Mucosa of stomach (tissue), 1 donor: ENCODE measurements at regions not wholly inside any gene's neighbourhood (a gene's known extent, or its start where the extent isn't known, plus 50 kb on each side); places are given as distances from the start of the nearest gene placed in this dataset.

ENCODE experiments used
- H3K27me3 ChIP-seq: one replicate; pipeline ENCODE4 v1.7.0; 2013; ENCODE audit warnings: mild to moderate bottlenecking, low read length; ENCODE audit not compliant: control insufficient read depth, insufficient read depth
- H3K36me3 ChIP-seq: one replicate; pipeline ENCODE4 v1.7.0; 2013; ENCODE audit warnings: low read length; ENCODE audit not compliant: control insufficient read depth, insufficient read depth
- H3K4me1 ChIP-seq: one replicate; pipeline ENCODE4 v1.7.0; 2013; ENCODE audit warnings: mild to moderate bottlenecking, low read length; ENCODE audit not compliant: control insufficient read depth, insufficient read depth
- H3K4me3 ChIP-seq: one replicate; pipeline ENCODE4 v1.7.0; 2013; ENCODE audit warnings: low read length
- H3K9ac ChIP-seq: one replicate; pipeline ENCODE4 v1.7.0; 2013; ENCODE audit warnings: mild to moderate bottlenecking, low read length, moderate library complexity
- H3K9me3 ChIP-seq: one replicate; pipeline ENCODE4 v1.7.0; 2013; ENCODE audit warnings: mild to moderate bottlenecking, low read length, moderate library complexity; ENCODE audit not compliant: control insufficient read depth
- donor health status: Pancreatic carcinoma.

DNA sequence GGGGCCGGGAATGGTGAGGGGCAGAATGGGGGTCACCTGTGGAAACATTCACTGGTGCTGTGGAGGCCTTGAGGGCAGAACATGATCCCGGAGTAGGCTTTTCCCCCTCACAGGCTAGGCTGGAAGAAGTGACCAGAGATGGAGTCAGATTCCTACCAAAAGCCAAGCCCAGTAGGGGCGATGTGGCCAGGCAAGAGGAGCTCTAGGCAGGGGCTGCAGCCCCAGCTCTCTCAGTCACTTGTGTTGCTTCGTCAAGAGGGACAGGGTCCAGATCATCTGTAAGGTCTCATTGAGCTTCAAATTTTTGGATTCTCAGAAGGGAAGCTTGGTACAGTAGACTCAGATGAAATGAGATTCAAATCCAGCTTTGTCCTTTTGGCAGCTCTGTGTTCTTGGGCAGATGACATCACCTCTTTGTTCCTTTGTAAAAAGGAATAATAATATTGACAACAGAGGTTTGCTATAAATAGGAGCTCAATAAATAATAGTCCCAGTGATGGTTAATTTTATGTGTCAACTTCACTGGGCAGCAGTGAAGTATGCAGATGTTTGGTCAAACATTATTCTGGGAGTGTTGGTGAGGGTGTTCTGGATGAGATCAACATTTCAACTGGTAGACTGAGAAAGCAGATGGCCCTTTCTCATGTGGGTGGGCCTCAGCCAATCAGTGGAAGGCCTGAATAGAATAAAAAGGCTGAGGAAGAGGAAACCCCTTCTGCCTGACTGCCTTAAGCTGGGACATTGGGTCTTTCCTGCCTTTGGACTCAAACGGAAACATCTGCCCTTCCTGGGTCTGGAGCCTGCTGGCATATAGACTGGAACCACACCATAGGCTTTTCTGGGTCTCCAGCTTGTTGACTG, 324.7 kb upstream of the USP24 start:
- H3K9ac ChIP-seq, result no peak overlapping the region
- no peaks in the 10 kb centered on the region for H3K36me3 ChIP-seq
- H3K4me3 ChIP-seq, result no peak overlapping the region
- no peaks in the 10 kb centered on the region for H3K4me1 ChIP-seq
- H3K27me3 ChIP-seq, result no peaks in the 10 kb centered on the region
- no peaks in the 10 kb centered on the region for H3K9me3 ChIP-seq

DNA sequence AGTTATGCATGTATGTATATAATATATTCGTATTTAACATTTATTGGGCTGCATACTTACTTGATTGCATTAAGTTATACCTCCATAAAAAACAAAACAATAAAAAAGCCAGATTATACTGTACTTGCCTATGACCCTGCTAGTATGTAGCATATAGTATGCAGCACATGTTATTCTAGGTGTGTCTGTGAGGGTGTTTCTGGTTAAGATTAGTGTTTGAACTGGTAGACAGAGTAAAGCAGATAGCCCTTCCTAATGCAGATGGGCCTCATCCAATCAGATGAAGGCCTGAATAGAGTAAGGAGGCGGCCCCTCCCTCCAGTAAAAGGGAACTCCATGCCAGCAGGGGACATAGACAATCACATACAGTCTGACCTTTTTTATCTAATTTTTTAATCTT, 323.3 kb upstream of the USP24 start:
- Histone ChIP-seq H3K9ac (no peak overlapping the region), H3K4me3 (no peak overlapping the region), H3K9me3 (no peaks in the 10 kb centered on the region), H3K27me3 (no peaks in the 10 kb centered on the region), H3K4me1 (no peaks in the 10 kb centered on the region), H3K36me3 (no peaks in the 10 kb centered on the region)

DNA sequence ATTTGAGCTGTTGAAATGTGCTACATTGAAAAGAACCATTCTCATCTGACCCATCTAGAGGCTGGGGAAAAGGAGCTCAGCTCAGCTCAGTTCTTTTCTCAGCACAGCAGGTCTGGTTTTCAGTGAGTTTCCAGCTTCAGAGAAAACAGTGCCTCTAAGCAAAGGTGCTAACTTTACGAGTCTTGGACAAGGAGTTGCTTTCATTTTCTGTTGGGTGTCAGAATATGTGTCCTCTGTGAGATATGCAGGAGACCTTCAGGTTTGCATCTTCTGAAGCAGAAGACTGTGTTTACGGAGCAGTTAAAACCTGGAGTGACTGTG, 321.3 kb upstream of the USP24 start:
- Histone ChIP-seq H3K9me3 (no peaks in the 10 kb centered on the region), H3K9ac (no peak overlapping the region), H3K4me3 (no peak overlapping the region), H3K27me3 (no peaks in the 10 kb centered on the region), H3K36me3 (no peaks in the 10 kb centered on the region), H3K4me1 (no peaks in the 10 kb centered on the region)

DNA sequence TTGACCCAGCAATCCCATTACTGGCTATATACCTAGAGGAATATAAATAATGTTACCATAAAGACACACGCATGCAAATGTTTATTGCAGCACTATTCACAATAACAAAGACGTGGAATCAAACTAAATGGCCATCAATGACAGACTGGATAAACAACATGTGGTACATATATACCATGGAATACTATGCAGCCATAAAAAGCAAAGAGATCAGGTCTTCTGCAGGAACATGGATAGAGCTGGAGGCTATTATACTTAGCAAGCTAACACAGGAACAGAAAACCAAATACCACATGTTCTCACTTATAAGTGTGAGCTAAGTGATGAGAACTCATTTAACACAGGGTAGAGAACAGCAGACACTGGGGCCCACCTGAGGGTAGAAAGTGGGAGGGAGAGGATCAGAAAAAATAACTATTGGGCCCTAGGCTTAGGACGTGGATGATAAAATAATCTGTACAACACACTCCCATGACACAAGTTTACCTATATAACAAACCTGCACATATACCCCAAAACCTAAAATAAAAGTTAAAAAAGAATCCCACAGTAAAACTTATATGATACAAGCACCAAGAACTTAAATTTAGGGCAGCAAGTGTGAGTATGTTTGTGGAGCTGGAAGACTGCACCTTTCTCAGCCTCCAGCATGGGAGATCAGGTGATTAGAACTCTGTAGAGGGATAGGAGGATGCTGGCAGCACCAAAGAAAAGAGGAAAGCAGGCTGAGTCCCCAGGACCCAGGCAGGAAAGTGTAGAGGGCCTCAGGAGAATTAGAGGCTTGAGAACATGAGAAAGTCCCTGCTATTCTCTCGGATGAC, 320.8 kb upstream of the USP24 start:
- H3K4me3 ChIP-seq, result no peak overlapping the region

DNA sequence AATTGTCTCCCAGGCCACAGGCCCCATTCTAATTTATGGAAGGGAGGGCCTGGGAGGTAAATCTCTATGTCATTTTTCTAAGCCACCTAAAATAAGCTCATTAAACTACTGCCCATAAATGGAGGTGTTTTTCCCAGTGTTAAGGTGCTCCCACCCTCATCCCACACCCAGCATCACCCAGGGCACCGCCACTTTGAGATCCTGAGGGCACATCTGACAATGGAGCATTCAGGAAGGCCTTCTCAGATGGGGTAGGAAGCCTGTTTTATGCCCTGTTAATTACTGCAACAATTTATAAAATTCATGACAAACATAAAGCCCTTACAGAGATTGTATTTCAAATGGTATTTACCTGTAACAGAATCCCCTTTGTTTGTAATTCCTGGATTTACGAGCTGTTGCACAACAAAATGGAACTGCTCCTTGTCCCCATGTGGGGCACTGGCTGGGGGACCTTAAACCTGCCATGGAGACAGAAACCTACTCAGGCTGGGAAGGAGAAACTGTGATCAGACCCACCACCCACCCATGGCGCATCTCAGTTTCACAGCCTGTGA, 319.5 kb upstream of the USP24 start:
- Histone ChIP-seq H3K4me1 (no peaks in the 10 kb centered on the region), H3K9me3 (no peaks in the 10 kb centered on the region), H3K27me3 (no peaks in the 10 kb centered on the region), H3K9ac (no peak overlapping the region), H3K4me3 (no peak overlapping the region), H3K36me3 (no peaks in the 10 kb centered on the region)

More for the DNA sequence above, 320.8 kb upstream of the USP24 start:
- Histone ChIP-seq H3K4me1 (no peaks in the 10 kb centered on the region), H3K27me3 (no peaks in the 10 kb centered on the region), H3K9me3 (no peaks in the 10 kb centered on the region), H3K36me3 (no peaks in the 10 kb centered on the region), H3K9ac (no peak overlapping the region)

DNA sequence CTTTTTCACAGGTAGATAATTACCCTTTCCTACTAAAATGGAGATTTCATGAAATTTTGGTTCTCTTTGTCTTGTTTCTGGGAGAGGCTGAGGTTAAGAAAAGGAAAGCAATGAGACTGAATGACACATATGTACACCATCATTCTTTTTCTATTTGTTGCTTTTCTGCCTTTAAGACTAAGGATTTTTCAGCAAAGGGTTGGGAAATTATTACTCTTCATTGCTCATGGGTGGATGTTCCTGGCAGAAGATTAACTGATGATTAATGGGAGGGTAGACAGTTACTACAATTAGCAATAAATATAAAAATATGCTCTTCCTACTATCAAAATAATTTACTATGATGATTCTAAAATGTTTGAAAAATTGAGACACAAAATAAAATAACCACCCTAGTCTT, 316.5 kb upstream of the USP24 start:
- no peak overlapping the region for H3K4me3 ChIP-seq
- H3K27me3 ChIP-seq, result no peaks in the 10 kb centered on the region
- no peaks in the 10 kb centered on the region for H3K9me3 ChIP-seq
- H3K9ac ChIP-seq, result no peak overlapping the region
- H3K4me1 ChIP-seq, result no peaks in the 10 kb centered on the region
- no peaks in the 10 kb centered on the region for H3K36me3 ChIP-seq

DNA sequence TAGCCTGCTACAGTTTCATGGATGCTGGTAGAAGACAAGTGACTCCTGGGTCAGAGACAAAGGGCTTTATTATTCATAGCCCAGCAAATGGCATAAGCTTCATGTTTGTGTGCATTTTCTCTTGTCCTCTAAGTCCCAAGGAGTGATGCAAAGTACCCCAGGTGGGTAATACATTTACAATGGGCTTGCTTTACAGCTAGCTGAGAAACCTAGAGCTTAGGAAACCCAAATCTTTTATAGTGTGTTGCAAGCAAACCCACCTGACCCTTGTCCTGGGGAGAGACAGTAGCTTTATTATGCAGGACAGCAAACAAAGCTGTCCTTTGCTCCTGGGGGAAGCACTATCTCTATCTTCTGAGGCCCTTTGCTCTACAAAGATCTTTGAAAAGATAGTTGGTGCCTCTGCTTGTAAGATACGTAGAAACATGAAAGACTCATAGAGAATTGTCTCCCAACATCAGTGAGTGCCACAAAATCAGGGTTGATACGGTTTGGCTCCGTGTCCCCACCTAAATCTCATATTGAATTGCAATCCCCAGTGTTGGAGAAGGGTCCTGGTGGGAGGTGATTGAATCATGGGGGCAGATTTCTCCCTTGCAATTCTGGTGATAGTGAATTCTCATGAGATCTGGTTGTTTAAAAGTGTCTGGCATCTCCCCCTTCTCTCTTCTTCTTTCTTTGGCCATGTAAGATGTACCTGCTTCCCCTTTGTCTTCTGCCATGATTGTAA, 315.8 kb upstream of the USP24 start:
- no peaks in the 10 kb centered on the region for H3K9me3 ChIP-seq

DNA sequence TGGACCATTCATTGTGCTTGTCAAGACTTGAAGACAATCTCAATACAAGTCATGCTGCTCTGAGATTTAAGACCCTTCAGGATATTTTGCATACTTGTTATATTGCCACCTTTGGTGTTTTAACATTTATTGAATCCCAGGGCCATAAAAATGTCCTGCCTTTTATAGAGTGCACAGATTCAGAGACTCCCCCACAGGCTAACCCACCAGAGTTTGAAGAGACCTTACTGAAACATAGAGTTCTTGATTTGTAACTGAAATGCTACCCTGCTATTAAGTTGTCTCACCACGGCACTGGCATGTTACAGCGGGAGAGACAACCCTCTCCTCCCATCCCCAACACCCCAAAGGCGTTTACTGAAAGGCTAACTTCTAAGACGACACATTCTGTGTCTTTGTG, 313.9 kb upstream of the USP24 start:
- H3K27me3 ChIP-seq, result no peaks in the 10 kb centered on the region
- H3K9ac ChIP-seq, result no peak overlapping the region
- H3K36me3 ChIP-seq, result no peaks in the 10 kb centered on the region
- no peak overlapping the region for H3K4me3 ChIP-seq
- H3K9me3 ChIP-seq, result no peaks in the 10 kb centered on the region
- H3K4me1 ChIP-seq, result no peaks in the 10 kb centered on the region

More for the DNA sequence above, 315.8 kb upstream of the USP24 start:
- H3K27me3 ChIP-seq, result no peaks in the 10 kb centered on the region
- no peak overlapping the region for H3K4me3 ChIP-seq
- no peaks in the 10 kb centered on the region for H3K36me3 ChIP-seq
- H3K4me1 ChIP-seq, result no peaks in the 10 kb centered on the region
- no peak overlapping the region for H3K9ac ChIP-seq

DNA sequence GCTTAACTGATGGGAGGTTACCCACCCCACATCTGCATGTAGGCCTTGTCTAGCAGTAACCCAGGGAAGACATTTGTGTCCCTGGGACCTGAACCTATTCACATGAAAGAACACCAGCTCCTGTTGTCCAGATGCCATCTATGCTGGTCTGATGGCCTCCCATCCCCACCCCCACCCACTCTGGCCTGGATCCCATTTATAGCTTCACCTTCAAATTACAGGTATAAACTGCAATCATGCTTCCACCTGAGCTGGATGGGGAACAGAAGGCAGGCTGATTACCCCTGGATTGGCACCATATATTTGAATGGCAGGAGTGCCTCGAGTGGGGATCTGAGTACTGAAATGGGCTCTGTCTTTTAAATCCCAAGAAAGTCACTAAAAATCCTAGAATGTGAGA, 312.7 kb upstream of the USP24 start:
- H3K9me3 ChIP-seq, result no peaks in the 10 kb centered on the region
- H3K4me3 ChIP-seq, result no peak overlapping the region
- no peak overlapping the region for H3K9ac ChIP-seq
- H3K4me1 ChIP-seq, result no peaks in the 10 kb centered on the region
- H3K27me3 ChIP-seq, result no peaks in the 10 kb centered on the region
- no peaks in the 10 kb centered on the region for H3K36me3 ChIP-seq

DNA sequence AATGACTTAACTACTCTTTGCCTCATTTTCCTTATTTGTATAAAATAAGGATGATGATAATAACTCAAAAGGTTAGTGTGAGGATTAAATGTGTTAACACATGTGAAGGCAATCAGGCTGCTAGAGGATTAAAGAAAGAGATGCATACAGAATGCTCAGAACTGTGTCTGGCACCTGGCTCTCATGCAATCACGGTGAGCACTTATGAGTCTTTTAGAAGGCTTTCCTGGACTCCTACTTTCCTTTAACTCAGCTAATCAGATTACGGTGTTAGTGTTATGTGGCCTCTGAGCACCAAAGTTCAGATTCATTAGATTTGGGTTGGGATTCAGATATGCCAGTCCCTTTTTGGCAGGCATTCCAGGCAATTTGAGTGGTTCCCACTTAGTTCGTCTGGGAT, 311.6 kb upstream of the USP24 start:
- no peak overlapping the region for H3K9ac ChIP-seq
- H3K27me3 ChIP-seq, result no peaks in the 10 kb centered on the region
- no peaks in the 10 kb centered on the region for H3K4me1 ChIP-seq
- H3K4me3 ChIP-seq, result no peak overlapping the region
- no peaks in the 10 kb centered on the region for H3K36me3 ChIP-seq
- H3K9me3 ChIP-seq, result no peaks in the 10 kb centered on the region

DNA sequence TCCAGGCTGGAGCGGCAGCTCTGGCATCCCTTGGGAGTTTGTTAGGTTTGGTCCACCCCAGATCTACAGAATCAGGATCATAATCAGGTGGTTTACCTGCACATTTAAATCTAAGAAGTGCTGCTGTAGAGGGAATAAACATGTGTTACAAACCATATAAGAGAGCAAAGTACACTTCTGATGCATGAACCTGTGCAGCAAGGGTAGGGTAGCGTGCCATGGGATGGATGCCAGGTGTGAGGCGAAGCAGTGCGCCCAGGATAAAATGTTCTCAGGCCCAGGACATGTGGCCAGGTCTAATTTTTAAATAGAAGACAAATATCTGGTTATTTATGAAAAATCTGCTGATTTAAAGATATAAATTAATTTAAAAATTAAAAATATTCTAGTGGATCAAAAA, 308.8 kb upstream of the USP24 start:
- no peaks in the 10 kb centered on the region for H3K36me3 ChIP-seq
- no peak overlapping the region for H3K4me3 ChIP-seq
- no peaks in the 10 kb centered on the region for H3K4me1 ChIP-seq
- H3K9ac ChIP-seq, result no peak overlapping the region
- no peaks in the 10 kb centered on the region for H3K9me3 ChIP-seq
- no peaks in the 10 kb centered on the region for H3K27me3 ChIP-seq

DNA sequence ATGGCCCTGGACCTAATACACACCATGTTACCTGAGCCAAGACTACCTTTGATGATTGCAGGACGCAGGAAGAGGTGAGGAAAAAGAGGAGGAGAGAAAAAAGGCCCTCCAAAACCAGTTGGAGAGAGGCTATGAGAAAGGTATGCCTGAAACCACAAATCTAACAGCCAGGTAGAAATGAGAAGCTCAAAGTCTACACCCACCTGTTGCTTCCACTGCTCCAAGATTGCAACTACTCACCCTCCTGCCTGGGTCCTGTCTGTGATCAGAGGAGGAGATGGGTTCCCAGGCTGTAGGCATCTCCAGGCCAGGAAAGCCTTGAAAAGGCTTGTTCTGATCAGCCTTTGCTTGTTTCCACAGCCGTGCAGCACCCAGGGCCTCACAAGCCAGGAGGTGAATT, 307.8 kb upstream of the USP24 start:
- Histone ChIP-seq H3K4me1 (no peaks in the 10 kb centered on the region), H3K27me3 (no peaks in the 10 kb centered on the region), H3K36me3 (no peaks in the 10 kb centered on the region), H3K9me3 (no peaks in the 10 kb centered on the region), H3K9ac (no peak overlapping the region), H3K4me3 (no peak overlapping the region)
